NCI-H2107 treated with DMSO at 0.1 percent for 48 hours (cell line): ENCODE measurements at regions not wholly inside any gene's neighbourhood (a gene's known extent, or its start where the extent isn't known, plus 50 kb on each side); places are given as distances from the start of the nearest gene placed in this dataset.

Experiments used
- DNase-seq: peaks from one replicate; lab custom pipeline; 2025; ENCODE audit not compliant: unreplicated experiment; lab: John Stamatoyannopoulos, UW

GRCh38 chr6:129967427-129967826 lies 51.0 kb upstream of the L3MBTL3 start:
- no peak for DNase-seq

- DNase-seq: no peak
Measured at GRCh38 chr6:129966125-129966524, 52.3 kb upstream of the L3MBTL3 start.

GRCh38 chr6:129965096-129965495 lies 53.3 kb upstream of the L3MBTL3 start:
- DNase-seq: no peak

GRCh38 chr6:129959358-129959930 lies 58.9 kb upstream of the L3MBTL3 start:
- DNase-seq: no peak

- DNase-seq: no peak
Measured at GRCh38 chr6:129957941-129958898, 60.2 kb upstream of the L3MBTL3 start.

- DNase-seq: no peak
Measured at GRCh38 chr6:129955584-129955983, 62.8 kb upstream of the L3MBTL3 start.

GRCh38 chr6:129954749-129955431 lies 63.5 kb upstream of the L3MBTL3 start:
- DNase-seq: no peak

- DNase-seq: no peak
Measured at GRCh38 chr6:129947797-129948196, 70.6 kb upstream of the L3MBTL3 start.

- DNase-seq: no peak
Measured at GRCh38 chr6:129946439-129947140, 71.8 kb upstream of the L3MBTL3 start.

GRCh38 chr6:129943637-129944271 lies 74.6 kb upstream of the L3MBTL3 start:
- no peak for DNase-seq

GRCh38 chr6:129940454-129941195 lies 77.8 kb upstream of the L3MBTL3 start:
- no peak for DNase-seq

GRCh38 chr6:129938249-129939020 lies 77.3 kb upstream of the TMEM244 start:
- no peak for DNase-seq

- DNase-seq: peak; percentile 18
Measured at GRCh38 chr6:129936329-129937165, 75.4 kb upstream of the TMEM244 start.

- DNase-seq: no peak
Measured at GRCh38 chr6:129932321-129932720, 71.2 kb upstream of the TMEM244 start.

- peak; percentile 1 for DNase-seq
Measured at GRCh38 chr6:129929433-129929832, 68.3 kb upstream of the TMEM244 start.

GRCh38 chr6:129923530-129924250 lies 62.6 kb upstream of the TMEM244 start:
- no peak for DNase-seq

- no peak for DNase-seq
Measured at GRCh38 chr6:129921169-129921817, 60.2 kb upstream of the TMEM244 start.
